Bronchial epithelial cell (primary cell): ENCODE measurements at regions not wholly inside any gene's neighbourhood (a gene's known extent, or its start where the extent isn't known, plus 50 kb on each side); places are given as distances from the start of the nearest gene placed in this dataset.

Source experiments
- DNase-seq: peaks from one replicate; pipeline ENCODE4 v3.0.0-alpha.2; 2010; ENCODE audit warnings: low read depth
- FAIRE-seq: peaks from 2 replicates; lab custom pipeline; 2011; peaks lifted over from hg19 to GRCh38; lab: Jason Lieb, UNC
- H3K27me3 ChIP-seq: 2 replicates; pipeline ENCODE4 v1.5.1; 2011; ENCODE audit warnings: low read length; ENCODE audit not compliant: control insufficient read depth, insufficient read depth
- H3K36me3 ChIP-seq: 2 replicates; pipeline ENCODE4 v1.5.1; 2011; ENCODE audit warnings: low read length; ENCODE audit not compliant: control insufficient read depth, insufficient read depth
- H3K4me3 ChIP-seq: 2 replicates; pipeline ENCODE4 v1.5.1; 2011; ENCODE audit warnings: mild to moderate bottlenecking, low read depth, low read length, control low read depth
- TF ChIP-seq, protein P1 (sequence below): IDR thresholded peaks from 2 replicates; pipeline ENCODE4 v1.5.1; 2011; ENCODE audit warnings: mild to moderate bottlenecking, moderate library complexity, low read length, control low read depth, inconsistent platforms; ENCODE audit not compliant: insufficient read depth, severe bottlenecking

DNA sequence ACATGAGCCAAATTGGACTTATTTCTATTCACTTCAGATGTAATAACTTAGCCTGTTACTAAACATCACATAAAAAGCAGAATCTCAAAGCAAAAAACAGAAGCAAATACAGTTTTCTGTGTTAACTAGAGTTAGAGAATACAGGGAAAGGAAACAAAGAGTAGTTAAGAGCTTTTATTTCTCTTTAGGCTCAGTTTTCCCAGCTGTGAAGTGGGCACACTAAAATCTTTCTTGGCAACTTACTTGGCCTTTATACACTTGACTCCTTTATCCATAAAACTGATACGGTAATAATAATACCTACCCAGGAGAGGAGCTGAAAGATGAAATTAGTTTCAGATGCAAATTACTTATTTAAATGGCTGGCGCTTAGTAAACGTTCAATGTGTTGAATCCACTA is 132.8 kb upstream of the SPATS2L start:
- TF ChIP-seq, protein P1, sequence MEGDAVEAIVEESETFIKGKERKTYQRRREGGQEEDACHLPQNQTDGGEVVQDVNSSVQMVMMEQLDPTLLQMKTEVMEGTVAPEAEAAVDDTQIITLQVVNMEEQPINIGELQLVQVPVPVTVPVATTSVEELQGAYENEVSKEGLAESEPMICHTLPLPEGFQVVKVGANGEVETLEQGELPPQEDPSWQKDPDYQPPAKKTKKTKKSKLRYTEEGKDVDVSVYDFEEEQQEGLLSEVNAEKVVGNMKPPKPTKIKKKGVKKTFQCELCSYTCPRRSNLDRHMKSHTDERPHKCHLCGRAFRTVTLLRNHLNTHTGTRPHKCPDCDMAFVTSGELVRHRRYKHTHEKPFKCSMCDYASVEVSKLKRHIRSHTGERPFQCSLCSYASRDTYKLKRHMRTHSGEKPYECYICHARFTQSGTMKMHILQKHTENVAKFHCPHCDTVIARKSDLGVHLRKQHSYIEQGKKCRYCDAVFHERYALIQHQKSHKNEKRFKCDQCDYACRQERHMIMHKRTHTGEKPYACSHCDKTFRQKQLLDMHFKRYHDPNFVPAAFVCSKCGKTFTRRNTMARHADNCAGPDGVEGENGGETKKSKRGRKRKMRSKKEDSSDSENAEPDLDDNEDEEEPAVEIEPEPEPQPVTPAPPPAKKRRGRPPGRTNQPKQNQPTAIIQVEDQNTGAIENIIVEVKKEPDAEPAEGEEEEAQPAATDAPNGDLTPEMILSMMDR, result no peak
- H3K36me3 ChIP-seq, result no peaks in the 10 kb centered on the region

DNA sequence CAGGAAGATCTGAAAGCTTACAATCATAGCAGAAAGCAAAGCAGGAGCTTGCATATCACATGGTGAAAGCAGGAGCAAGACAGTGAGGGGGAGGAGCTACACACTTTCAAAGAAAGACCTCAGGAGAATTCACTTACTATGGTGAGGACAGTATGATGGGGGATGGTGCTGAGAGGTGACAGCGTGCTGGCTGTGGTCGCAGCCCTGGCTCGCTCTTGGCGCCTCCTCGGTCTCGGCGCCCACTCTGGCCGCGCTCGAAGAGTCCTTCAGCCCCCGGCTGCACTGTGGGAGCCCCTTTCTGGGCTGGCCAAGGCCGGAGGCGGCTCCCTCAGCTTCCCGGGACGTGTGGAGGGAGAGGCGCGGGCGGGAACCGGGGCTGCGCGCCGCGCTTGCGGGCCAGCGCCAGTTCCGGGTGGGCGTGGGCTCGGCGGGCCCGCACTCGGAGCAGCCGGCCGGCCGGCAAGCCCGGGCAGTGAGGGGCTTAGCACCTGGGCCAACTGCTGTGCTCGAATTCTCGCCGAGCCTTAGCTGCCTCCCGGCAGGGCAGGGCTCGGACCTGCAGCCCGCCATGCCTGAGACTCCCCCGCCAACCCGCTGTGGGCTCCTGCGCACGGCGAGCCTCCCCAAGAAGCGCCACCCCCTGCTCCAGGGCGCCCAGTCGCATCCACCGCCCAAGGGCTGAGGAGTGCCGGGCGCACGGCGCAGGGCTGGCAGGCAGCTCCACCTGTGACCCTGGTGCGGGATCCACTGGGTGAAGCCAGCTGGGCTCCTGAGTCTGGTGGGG is 131.9 kb upstream of the SPATS2L start:
- DNase-seq, result no peak
- H3K36me3 ChIP-seq, result no peaks in the 10 kb centered on the region
- TF ChIP-seq, protein P1, result no peak
- FAIRE-seq, result no peak
- no peaks in the 10 kb centered on the region for H3K27me3 ChIP-seq
- no peak overlapping the region for H3K4me3 ChIP-seq

More for the DNA sequence above, 132.8 kb upstream of the SPATS2L start:
- Histone ChIP-seq H3K4me3 (no peak overlapping the region), H3K27me3 (no peaks in the 10 kb centered on the region)
- FAIRE-seq (no peak), DNase-seq (no peak)

DNA sequence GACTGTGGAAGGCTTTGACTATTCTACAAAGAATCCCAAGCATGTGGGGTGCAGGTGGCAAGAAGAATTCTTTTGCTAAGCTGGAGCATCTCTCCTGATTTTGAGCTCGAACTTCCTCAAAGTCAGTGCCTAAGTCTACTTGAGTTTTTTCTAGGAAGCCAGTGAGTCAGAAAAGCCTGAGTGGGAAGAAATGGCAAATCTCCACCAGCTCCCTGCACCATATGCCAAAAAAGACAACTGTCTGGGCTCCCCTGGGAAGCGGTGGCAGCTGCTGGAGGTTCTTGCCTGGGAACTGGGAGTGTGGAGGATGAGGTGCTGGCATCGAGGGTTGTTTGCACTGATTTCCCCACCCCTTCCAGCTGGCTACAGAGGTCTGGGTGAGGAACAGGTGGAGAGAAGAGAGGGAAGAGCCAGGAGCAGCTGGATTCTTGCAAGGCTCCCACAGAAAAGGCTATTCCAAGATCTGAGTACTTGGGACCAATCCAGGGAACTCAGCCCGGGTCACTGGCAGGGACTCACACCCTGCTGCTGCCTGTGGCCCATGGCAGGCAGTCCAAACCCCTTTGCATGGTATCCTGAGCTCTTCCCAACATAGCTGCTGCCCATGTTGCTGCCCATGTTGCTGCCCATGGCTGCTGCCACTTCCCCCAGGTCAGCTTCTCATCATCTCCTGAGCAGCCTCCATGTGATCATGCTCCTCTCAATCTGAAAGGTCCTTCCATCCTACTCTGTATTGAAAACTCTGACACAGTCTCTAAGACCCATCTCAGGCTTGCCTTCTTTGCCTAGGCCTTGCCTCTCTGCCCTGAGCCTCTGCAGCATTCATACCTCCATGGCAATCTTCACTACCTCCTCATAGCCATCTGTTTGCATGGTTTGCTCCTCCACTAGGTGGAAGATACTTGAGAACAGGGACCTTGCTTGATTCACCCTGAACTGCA is 128.3 kb upstream of the SPATS2L start:
- Histone ChIP-seq H3K27me3 (no peaks in the 10 kb centered on the region), H3K4me3 (no peak overlapping the region), H3K36me3 (no peaks in the 10 kb centered on the region)
- FAIRE-seq (peak; percentile 76), DNase-seq (no peak)
- TF ChIP-seq, protein P1, result no peak

- TF ChIP-seq, protein P1, result no peak
- FAIRE-seq (no peak), DNase-seq (no peak)
- Histone ChIP-seq H3K36me3 (no peaks in the 10 kb centered on the region), H3K4me3 (no peak overlapping the region), H3K27me3 (no peaks in the 10 kb centered on the region)
These were observed 127.3 kb upstream of the SPATS2L start for GRCh38 chr2:200179151-200179550.

DNA sequence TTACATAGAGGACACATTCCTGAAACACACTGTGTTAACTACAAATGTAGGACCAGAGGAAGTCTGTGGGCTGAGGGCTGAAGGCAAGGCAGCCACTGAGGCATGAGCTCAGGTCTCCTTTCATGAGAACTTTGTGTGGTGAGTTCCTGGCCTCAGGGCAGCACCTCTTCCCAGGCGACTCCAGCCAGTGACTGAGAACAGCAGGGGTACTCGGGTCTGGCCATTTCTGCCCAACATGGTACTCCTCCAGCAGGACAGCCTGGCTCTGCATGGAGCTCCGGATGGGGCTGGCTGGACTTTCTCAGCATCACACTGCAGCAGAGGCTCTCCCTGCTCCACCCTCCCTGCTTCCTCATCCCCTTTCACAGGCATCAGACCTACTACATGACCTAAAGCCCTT is 125.5 kb upstream of the SPATS2L start:
- H3K4me3 ChIP-seq, result no peak overlapping the region
- TF ChIP-seq, protein P1, result no peak
- no peak for DNase-seq
- H3K27me3 ChIP-seq, result no peaks in the 10 kb centered on the region
- peak; percentile 43 for FAIRE-seq
- H3K36me3 ChIP-seq, result no peaks in the 10 kb centered on the region
